ENCODE measurements at regions not wholly inside any gene's neighbourhood (a gene's known extent, or its start where the extent isn't known, plus 50 kb on each side); places are given as distances from the start of the nearest gene placed in this dataset.

DNA sequence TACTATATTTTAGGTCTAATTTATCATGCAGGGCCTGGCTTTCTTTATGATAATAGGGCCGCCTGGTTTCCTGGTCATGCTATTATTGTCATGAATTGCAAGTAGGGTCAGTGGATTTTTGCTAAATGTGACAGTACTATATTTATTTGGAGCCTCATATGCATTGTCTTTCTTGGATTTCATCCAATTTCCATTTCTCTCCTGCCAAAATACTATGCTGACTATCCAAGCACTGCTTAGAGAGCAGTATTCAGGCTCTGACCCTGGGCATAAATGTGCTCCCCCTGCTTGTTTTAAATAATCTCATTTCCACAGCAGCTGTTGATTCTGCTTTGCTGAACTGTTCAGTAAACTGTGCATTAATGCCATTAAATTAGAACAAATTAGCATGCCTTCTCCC, 269.3 kb downstream of the GPM6A start:
- TF ChIP-seq GATA2 (IDR thresholded peaks at IDR 0.05; ENCODE audit: low read depth, low read length): no peak
- no peak for TF ChIP-seq GATA3 (IDR thresholded peaks at IDR 0.05; ENCODE audit: low read depth, low read length)
